Activated naive CD4-positive, alpha-beta T cell treated with anti-CD3 and anti-CD28 coated beads, Interleukin-2, amount 50 U/mL, for 16 hours (primary cell): ENCODE measurements at regions not wholly inside any gene's neighbourhood (a gene's known extent, or its start where the extent isn't known, plus 50 kb on each side); places are given as distances from the start of the nearest gene placed in this dataset.

Source experiments
- DNase-seq: peaks from one replicate; pipeline ENCODE4 v3.0.0-alpha.2; 2020

- no peak for DNase-seq
Observed at GRCh38 chr9:109886041-109886440, 106.0 kb downstream of the PALM2AKAP2 start.

GRCh38 chr9:109886617-109887016 is 106.6 kb downstream of the PALM2AKAP2 start:
- no peak for DNase-seq

GRCh38 chr9:109887079-109887478 is 107.1 kb downstream of the PALM2AKAP2 start:
- no peak for DNase-seq

DNA sequence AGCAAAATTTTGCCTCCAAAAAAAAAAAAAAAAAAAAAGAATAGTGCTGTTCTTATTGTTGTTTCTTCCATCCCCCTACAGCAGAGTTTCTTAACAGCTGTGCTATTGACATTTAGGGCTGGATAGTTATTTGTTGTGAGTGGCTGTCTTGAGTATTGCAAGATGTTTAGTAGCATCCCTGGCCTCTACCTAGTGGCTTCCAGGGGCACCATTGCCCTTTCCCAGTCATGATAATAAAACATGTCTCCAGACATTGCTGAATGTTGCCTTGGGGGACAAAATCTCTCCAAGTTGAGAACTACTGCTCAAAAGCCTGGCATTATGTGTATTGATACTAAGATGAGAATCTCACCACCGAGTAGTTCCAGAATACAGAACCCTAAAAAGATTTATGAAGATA is 108.7 kb downstream of the PALM2AKAP2 start:
- no peak for DNase-seq

GRCh38 chr9:109889456-109889855 is 109.5 kb downstream of the PALM2AKAP2 start:
- DNase-seq, result no peak

GRCh38 chr9:109893241-109893640 is 113.2 kb downstream of the PALM2AKAP2 start:
- DNase-seq, result no peak

DNA sequence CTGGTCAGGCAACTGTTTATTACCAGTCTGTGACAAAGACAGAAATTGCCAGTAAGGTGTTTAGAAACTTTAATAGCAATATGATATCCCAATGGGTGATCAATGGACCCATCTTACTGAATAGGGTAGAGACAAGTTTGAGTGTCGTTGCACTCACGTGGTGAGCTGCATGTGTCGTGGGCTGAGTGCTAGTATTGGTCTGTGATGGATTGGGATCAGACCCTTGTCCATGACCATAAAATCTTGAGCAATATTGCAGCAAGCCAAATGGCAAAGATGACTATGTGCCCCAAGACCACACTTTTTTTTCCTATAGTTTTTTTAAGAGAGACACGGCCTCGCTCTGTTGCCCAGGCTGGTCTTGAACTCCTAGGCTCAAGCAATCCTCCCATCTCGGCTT is 114.5 kb downstream of the PALM2AKAP2 start:
- DNase-seq, result no peak

GRCh38 chr9:109894921-109895758 is 115.1 kb downstream of the PALM2AKAP2 start:
- DNase-seq, result no peak

- DNase-seq, result no peak
Observed at GRCh38 chr9:109901201-109901600, 121.2 kb downstream of the PALM2AKAP2 start.

GRCh38 chr9:109903515-109904138 is 123.6 kb downstream of the PALM2AKAP2 start:
- peak; percentile 64 for DNase-seq

GRCh38 chr9:109904666-109905065 is 124.7 kb downstream of the PALM2AKAP2 start:
- no peak for DNase-seq

DNA sequence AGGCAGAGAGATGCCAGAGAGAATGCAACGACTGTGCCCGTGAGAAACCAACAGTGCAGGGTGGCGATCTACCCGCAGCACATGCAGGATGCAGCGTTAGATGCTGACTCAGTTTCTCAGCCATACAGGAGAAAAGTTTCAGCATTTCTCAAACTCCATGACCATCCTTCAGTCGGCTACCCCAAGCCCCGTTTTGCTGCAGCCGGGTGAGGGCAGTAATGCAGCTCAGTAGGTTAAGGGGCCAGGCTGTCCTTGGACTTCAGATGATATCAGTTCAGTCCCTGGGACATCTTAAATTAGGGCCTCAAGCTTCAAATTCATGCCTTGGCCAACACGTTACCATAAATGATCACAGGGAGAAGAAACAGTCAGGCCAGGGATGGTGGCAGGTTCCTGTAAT is 125.5 kb downstream of the PALM2AKAP2 start:
- DNase-seq, result no peak

GRCh38 chr9:109906766-109907382 is 126.9 kb downstream of the PALM2AKAP2 start:
- DNase-seq, result no peak

- DNase-seq, result no peak
Observed at GRCh38 chr9:109907400-109907799, 127.4 kb downstream of the PALM2AKAP2 start.

DNA sequence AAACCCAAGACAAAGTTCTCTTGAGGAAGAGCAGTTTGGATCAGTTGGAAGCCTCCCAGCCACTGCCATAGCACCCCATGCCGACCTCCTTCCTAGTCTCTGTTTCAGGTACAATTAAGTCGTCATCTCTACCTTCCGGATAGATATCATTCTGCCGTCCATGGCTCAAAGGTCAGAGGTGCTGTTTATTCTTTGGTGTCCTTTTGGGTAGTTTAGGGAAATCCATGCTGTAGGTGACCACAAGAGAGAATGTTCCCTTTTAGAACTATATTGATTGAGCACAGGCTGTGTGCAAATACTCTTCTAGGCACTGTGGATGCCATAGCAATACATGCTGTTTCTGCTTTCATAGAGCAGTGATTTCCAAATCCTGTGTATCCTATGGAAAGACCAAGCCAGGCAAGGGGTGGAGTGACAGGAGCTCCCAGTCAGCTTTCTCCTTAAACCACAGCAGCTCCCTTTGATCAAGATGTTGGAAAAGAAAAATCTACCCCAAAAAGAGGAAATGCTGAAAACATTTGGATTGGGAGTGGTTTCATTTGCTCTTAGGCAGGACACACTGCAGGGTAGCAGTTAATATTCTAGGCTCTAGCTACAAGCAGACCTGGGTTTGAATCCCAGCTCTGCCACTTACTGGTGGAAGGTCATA is 127.9 kb downstream of the PALM2AKAP2 start:
- DNase-seq, result no peak

GRCh38 chr9:109908459-109909390 is 128.7 kb downstream of the PALM2AKAP2 start:
- DNase-seq, result no peak

- no peak for DNase-seq
Observed at GRCh38 chr9:109910671-109911518, 130.9 kb downstream of the PALM2AKAP2 start.

GRCh38 chr9:109912082-109912582 is 132.1 kb downstream of the PALM2AKAP2 start:
- no peak for DNase-seq

- DNase-seq, result no peak
Observed at GRCh38 chr9:109912726-109913460, 132.9 kb downstream of the PALM2AKAP2 start.

- DNase-seq, result no peak
Observed at GRCh38 chr9:109913461-109913810, 133.4 kb downstream of the PALM2AKAP2 start.
